Suprapubic skin (tissue), 4 donors: ENCODE measurements at regions not wholly inside any gene's neighbourhood (a gene's known extent, or its start where the extent isn't known, plus 50 kb on each side); places are given as distances from the start of the nearest gene placed in this dataset.

Source experiments
- CTCF ChIP-seq, 2 donors: fragments of 200-600 bp in 1 of 2; fragments of 450-650 bp in 1 of 2; sonication (generic) in 1 of 2; IDR thresholded peaks; one replicate each; pipeline ENCODE4 v1.5.1; 2016 to 2019; ENCODE audit warnings: antibody characterized with exemption in 2 of 2, mild to moderate bottlenecking in 1 of 2, moderate library complexity in 1 of 2
- EP300 ChIP-seq: sonication (generic); formaldehyde crosslinking; IDR thresholded peaks from one replicate; pipeline ENCODE4 v1.6.1; 2017; ENCODE audit warnings: antibody characterized with exemption
- POLR2A ChIP-seq, 2 donors: fragments of 450-650 bp; IDR thresholded peaks; one replicate each; pipeline ENCODE4 v1.6.1; 2017; ENCODE audit warnings: antibody characterized with exemption in 2 of 2, mild to moderate bottlenecking in 2 of 2, moderate library complexity in 2 of 2
- POLR2AphosphoS5 ChIP-seq, 3 donors: sonication (generic); formaldehyde crosslinking; IDR thresholded peaks; one replicate each; pipeline ENCODE4 v1.6.1; 2017; ENCODE audit warnings: antibody characterized with exemption in 3 of 3

GRCh38 chr15:31733424-31733823 lies 296.9 kb upstream of the CHRNA7 start:
- TF ChIP-seq EP300 = no peak
- no peak for TF ChIP-seq CTCF (IDR thresholded peaks at IDR 0.05)
- no peak for TF ChIP-seq POLR2A (IDR thresholded peaks at IDR 0.05)
- TF ChIP-seq POLR2AphosphoS5 (IDR thresholded peaks at IDR 0.05) = no peak
